Fibroblast of lung (primary cell): ENCODE measurements at regions not wholly inside any gene's neighbourhood (a gene's known extent, or its start where the extent isn't known, plus 50 kb on each side); places are given as distances from the start of the nearest gene placed in this dataset.

Experiments used
- EZH2 ChIP-seq: IDR thresholded peaks from 2 replicates; pipeline ENCODE4 v1.5.1; 2012; ENCODE audit warnings: low read length, control low read depth, mild to moderate bottlenecking; ENCODE audit errors: missing control alignments
- TF ChIP-seq, protein P1 (sequence below), 2 donors: IDR thresholded peaks in 1 of 2; conservative IDR thresholded peaks in 1 of 2; 1 replicate in 1 of 2; 2 replicates in 1 of 2; pipeline ENCODE4 v1.5.1; 2011 to 2012; ENCODE audit warnings: low read length in 2 of 2, control low read depth in 1 of 2, inconsistent platforms in 1 of 2, low read depth in 1 of 2, mild to moderate bottlenecking in 1 of 2

DNA sequence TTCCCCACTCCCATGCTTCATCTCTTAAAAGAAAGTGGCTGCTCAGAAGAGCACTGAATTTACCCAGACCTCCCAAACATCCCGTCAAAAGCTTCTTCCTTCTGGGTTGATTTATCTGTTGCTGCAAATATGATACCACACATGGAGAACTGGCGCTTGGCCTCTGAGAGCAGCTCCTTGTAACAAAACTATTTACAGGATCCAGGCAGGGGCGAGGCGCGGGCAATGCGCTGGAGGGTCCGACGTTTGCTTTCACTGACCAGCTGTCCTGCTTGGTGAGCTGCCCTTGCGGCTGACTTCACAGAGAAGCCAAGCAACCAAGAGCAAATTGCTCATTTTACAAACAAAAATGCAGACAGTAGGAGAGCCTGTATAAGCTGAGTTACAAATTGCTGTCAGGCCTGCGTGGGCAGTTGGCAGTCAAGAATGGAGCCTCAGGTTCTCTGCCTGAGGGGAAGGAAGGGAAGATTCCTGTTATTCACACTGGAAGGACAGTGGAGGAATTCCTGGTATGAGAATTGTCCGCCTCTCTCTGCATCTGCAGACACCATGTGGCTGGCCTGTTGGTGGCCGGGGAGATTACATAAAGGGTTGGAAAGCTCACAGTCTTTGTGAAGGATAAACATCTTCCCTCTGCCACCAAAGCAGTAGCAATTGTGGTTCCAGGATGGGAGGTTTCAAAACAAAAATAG, 192.2 kb upstream of the LEF1 start:
- TF ChIP-seq, protein P1, sequence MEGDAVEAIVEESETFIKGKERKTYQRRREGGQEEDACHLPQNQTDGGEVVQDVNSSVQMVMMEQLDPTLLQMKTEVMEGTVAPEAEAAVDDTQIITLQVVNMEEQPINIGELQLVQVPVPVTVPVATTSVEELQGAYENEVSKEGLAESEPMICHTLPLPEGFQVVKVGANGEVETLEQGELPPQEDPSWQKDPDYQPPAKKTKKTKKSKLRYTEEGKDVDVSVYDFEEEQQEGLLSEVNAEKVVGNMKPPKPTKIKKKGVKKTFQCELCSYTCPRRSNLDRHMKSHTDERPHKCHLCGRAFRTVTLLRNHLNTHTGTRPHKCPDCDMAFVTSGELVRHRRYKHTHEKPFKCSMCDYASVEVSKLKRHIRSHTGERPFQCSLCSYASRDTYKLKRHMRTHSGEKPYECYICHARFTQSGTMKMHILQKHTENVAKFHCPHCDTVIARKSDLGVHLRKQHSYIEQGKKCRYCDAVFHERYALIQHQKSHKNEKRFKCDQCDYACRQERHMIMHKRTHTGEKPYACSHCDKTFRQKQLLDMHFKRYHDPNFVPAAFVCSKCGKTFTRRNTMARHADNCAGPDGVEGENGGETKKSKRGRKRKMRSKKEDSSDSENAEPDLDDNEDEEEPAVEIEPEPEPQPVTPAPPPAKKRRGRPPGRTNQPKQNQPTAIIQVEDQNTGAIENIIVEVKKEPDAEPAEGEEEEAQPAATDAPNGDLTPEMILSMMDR (conservative IDR thresholded peaks at IDR 0.05 in 1 of 2, IDR thresholded peaks at IDR 0.05 in 1 of 2; ENCODE audit: low read depth in 1 of 2, low read length in 2 of 2): no peak
- TF ChIP-seq EZH2: no peak
